WTC11 (cell line): ENCODE measurements at regions not wholly inside any gene's neighbourhood (a gene's known extent, or its start where the extent isn't known, plus 50 kb on each side); places are given as distances from the start of the nearest gene placed in this dataset.

Source experiments
- ATAC-seq: fragments of 200-7000 bp; cut with Tn5 transposase; 2 replicates; pipeline ENCODE4 v1.10.0; 2021; ENCODE audit warnings: mild to moderate bottlenecking, moderate library complexity
- CTCF ChIA-PET: fragments of 300-600 bp; sonication (Branson Sonifier 250); formaldehyde crosslinking; loops from one replicate; lab custom pipeline; 2021; ENCODE audit warnings: antibody characterized with exemption; lab: Charles Lee
- POLR2A ChIA-PET: fragments of 350-600 bp; sonication (Branson Sonifier 250); formaldehyde crosslinking; loops from one replicate; lab custom pipeline; 2021; ENCODE audit warnings: antibody characterized with exemption; lab: Charles Lee
- DNase-seq: peaks from one replicate; pipeline ENCODE4 v3.0.0; 2021; ENCODE audit warnings: low spot score
- H3K27ac Mint-ChIP-seq: 2 replicates; pipeline ENCODE4 v1.8.0; 2021; ENCODE audit warnings: mixed read lengths
- H3K27me3 Mint-ChIP-seq: 2 replicates; pipeline ENCODE4 v1.8.0; 2021; ENCODE audit warnings: low read depth, mild to moderate bottlenecking, moderate library complexity, mixed read lengths
- H3K36me3 Mint-ChIP-seq: 2 replicates; pipeline ENCODE4 v1.8.0; 2021; ENCODE audit warnings: mixed read lengths
- H3K4me1 Mint-ChIP-seq: 2 replicates; pipeline ENCODE4 v1.8.0; 2022; ENCODE audit warnings: mixed read lengths
- H3K4me3 Mint-ChIP-seq: 2 replicates; pipeline ENCODE4 v1.8.0; 2021; ENCODE audit warnings: mild to moderate bottlenecking, moderate library complexity, mixed read lengths
- H3K9me3 Mint-ChIP-seq: 2 replicates; pipeline ENCODE4 v1.8.0; 2021; ENCODE audit warnings: mixed read lengths
- CBFB ChIP-seq: sonication (generic); formaldehyde crosslinking; IDR thresholded peaks from 2 replicates; pipeline ENCODE4 v1.8.1; 2022; ENCODE audit warnings: mild to moderate bottlenecking, low read depth, missing genetic modification reagents
- CREM ChIP-seq: sonication (generic); formaldehyde crosslinking; IDR thresholded peaks from 2 replicates; pipeline ENCODE4 v1.8.1; 2022; ENCODE audit warnings: mild to moderate bottlenecking, missing genetic modification reagents, moderate library complexity
- E2F4 ChIP-seq: sonication (generic); formaldehyde crosslinking; IDR thresholded peaks from 2 replicates; pipeline ENCODE4 v1.8.1; 2022; ENCODE audit warnings: low read depth, mild to moderate bottlenecking, moderate library complexity, missing genetic modification reagents, borderline replicate concordance
- FOXP1 ChIP-seq: sonication (generic); formaldehyde crosslinking; IDR thresholded peaks from 2 replicates; pipeline ENCODE4 v1.8.0; 2022; ENCODE audit warnings: missing genetic modification reagents, mild to moderate bottlenecking, moderate library complexity, borderline replicate concordance
- MXD4 ChIP-seq: fragments of 250-450 bp; sonication (Bioruptor Pico); IDR thresholded peaks from 2 replicates; pipeline ENCODE4 v1.8.0; 2021; ENCODE audit warnings: mild to moderate bottlenecking, moderate library complexity, borderline replicate concordance
- NFYB ChIP-seq: sonication (generic); formaldehyde crosslinking; conservative IDR thresholded peaks from 2 replicates; pipeline ENCODE4 v1.8.0; 2022; ENCODE audit warnings: low read depth, missing genetic modification reagents
- NR1H2 ChIP-seq: sonication (generic); formaldehyde crosslinking; IDR thresholded peaks from 2 replicates; pipeline ENCODE4 v1.9.0; 2021; ENCODE audit warnings: mild to moderate bottlenecking, moderate library complexity, missing genetic modification reagents
- NR2C2 ChIP-seq: sonication (generic); formaldehyde crosslinking; IDR thresholded peaks from 2 replicates; pipeline ENCODE4 v1.8.0; 2022; ENCODE audit warnings: mild to moderate bottlenecking, missing genetic modification reagents
- PRRX2 ChIP-seq: fragments of 250-450 bp; sonication (Bioruptor Pico); IDR thresholded peaks from 2 replicates; pipeline ENCODE4 v1.8.0; 2021; ENCODE audit warnings: mild to moderate bottlenecking
- RELA ChIP-seq: sonication (generic); formaldehyde crosslinking; IDR thresholded peaks from 2 replicates; pipeline ENCODE4 v1.8.1; 2022; ENCODE audit warnings: missing genetic modification reagents, mild to moderate bottlenecking, borderline replicate concordance
- SMAD4 ChIP-seq: sonication (generic); formaldehyde crosslinking; IDR thresholded peaks from 2 replicates; pipeline ENCODE4 v1.8.0; 2022; ENCODE audit warnings: mild to moderate bottlenecking, missing genetic modification reagents
- TCF7 ChIP-seq: sonication (generic); formaldehyde crosslinking; IDR thresholded peaks from 2 replicates; pipeline ENCODE4 v1.8.0; 2022; ENCODE audit warnings: mild to moderate bottlenecking, low read depth, missing genetic modification reagents, moderate library complexity
- TEAD4 ChIP-seq: sonication (generic); formaldehyde crosslinking; IDR thresholded peaks from 2 replicates; pipeline ENCODE4 v1.8.0; 2022; ENCODE audit warnings: mild to moderate bottlenecking, missing genetic modification reagents
- ZBTB21 ChIP-seq: sonication (generic); formaldehyde crosslinking; IDR thresholded peaks from 2 replicates; pipeline ENCODE4 v1.8.1; 2023; ENCODE audit warnings: mild to moderate bottlenecking, missing genetic modification reagents, borderline replicate concordance
- ZNF219 ChIP-seq: sonication (generic); formaldehyde crosslinking; IDR thresholded peaks from 2 replicates; pipeline ENCODE4 v1.8.0; 2023; ENCODE audit warnings: missing genetic modification reagents, mild to moderate bottlenecking, borderline replicate concordance
- ZNF416 ChIP-seq: fragments of 250-450 bp; sonication (Bioruptor Pico); IDR thresholded peaks from 2 replicates; pipeline ENCODE4 v1.9.0; 2021; ENCODE audit warnings: mild to moderate bottlenecking, inconsistent platforms
- TF ChIP-seq, protein P1 (sequence below): fragments of 250-450 bp; sonication (Bioruptor Pico); IDR thresholded peaks from 2 replicates; pipeline ENCODE4 v1.9.0; 2021; ENCODE audit warnings: mild to moderate bottlenecking, borderline replicate concordance
- TF ChIP-seq, protein P2 (sequence below): sonication (generic); formaldehyde crosslinking; IDR thresholded peaks from 2 replicates; pipeline ENCODE4 v1.8.1; 2022; ENCODE audit warnings: missing genetic modification reagents, borderline replicate concordance
- TF ChIP-seq, protein P3 (sequence below): sonication (generic); formaldehyde crosslinking; IDR thresholded peaks from 2 replicates; pipeline ENCODE4 v1.8.0; 2022; ENCODE audit warnings: mild to moderate bottlenecking, missing genetic modification reagents
- TF ChIP-seq, protein P4 (sequence below): sonication (generic); formaldehyde crosslinking; IDR thresholded peaks from 2 replicates; pipeline ENCODE4 v1.8.0; 2023; ENCODE audit warnings: missing genetic modification reagents, mild to moderate bottlenecking, borderline replicate concordance

- TF ChIP-seq, protein P1, sequence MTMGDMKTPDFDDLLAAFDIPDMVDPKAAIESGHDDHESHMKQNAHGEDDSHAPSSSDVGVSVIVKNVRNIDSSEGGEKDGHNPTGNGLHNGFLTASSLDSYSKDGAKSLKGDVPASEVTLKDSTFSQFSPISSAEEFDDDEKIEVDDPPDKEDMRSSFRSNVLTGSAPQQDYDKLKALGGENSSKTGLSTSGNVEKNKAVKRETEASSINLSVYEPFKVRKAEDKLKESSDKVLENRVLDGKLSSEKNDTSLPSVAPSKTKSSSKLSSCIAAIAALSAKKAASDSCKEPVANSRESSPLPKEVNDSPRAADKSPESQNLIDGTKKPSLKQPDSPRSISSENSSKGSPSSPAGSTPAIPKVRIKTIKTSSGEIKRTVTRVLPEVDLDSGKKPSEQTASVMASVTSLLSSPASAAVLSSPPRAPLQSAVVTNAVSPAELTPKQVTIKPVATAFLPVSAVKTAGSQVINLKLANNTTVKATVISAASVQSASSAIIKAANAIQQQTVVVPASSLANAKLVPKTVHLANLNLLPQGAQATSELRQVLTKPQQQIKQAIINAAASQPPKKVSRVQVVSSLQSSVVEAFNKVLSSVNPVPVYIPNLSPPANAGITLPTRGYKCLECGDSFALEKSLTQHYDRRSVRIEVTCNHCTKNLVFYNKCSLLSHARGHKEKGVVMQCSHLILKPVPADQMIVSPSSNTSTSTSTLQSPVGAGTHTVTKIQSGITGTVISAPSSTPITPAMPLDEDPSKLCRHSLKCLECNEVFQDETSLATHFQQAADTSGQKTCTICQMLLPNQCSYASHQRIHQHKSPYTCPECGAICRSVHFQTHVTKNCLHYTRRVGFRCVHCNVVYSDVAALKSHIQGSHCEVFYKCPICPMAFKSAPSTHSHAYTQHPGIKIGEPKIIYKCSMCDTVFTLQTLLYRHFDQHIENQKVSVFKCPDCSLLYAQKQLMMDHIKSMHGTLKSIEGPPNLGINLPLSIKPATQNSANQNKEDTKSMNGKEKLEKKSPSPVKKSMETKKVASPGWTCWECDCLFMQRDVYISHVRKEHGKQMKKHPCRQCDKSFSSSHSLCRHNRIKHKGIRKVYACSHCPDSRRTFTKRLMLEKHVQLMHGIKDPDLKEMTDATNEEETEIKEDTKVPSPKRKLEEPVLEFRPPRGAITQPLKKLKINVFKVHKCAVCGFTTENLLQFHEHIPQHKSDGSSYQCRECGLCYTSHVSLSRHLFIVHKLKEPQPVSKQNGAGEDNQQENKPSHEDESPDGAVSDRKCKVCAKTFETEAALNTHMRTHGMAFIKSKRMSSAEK, result no peak
- TF ChIP-seq CREM (CRISPR knock-in tag) (no peak), TEAD4 (CRISPR knock-in tag) (no peak), NR2C2 (CRISPR knock-in tag) (no peak), CBFB (no peak)
- TF ChIP-seq, protein P2, sequence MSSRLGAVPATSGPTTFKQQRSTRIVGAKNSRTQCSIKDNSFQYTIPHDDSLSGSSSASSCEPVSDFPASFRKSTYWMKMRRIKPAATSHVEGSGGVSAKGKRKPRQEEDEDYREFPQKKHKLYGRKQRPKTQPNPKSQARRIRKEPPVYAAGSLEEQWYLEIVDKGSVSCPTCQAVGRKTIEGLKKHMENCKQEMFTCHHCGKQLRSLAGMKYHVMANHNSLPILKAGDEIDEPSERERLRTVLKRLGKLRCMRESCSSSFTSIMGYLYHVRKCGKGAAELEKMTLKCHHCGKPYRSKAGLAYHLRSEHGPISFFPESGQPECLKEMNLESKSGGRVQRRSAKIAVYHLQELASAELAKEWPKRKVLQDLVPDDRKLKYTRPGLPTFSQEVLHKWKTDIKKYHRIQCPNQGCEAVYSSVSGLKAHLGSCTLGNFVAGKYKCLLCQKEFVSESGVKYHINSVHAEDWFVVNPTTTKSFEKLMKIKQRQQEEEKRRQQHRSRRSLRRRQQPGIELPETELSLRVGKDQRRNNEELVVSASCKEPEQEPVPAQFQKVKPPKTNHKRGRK (CRISPR knock-in tag), result no peak
These were observed 311.6 kb downstream of the PLK2 start (continued) for GRCh38 chr5:58148254-58148775.

- POLR2A ChIA-PET, result no interaction called here
- Mint-ChIP-seq H3K4me1 (no peaks in the 10 kb centered on the region), H3K9me3 (no peaks in the 10 kb centered on the region), H3K36me3 (no peaks in the 10 kb centered on the region), H3K4me3 (no peak overlapping the region), H3K27ac (no peak overlapping the region), H3K27me3 (no peaks in the 10 kb centered on the region)
- TF ChIP-seq MXD4 (no peak), E2F4 (no peak), ZBTB21 (CRISPR knock-in tag) (no peak), TEAD4 (CRISPR knock-in tag) (no peak), FOXP1 (no peak), PRRX2 (CRISPR knock-in tag) (no peak), ZNF219 (CRISPR knock-in tag) (no peak), RELA (CRISPR knock-in tag) (no peak), SMAD4 (CRISPR knock-in tag) (no peak)
- TF ChIP-seq, protein P3, sequence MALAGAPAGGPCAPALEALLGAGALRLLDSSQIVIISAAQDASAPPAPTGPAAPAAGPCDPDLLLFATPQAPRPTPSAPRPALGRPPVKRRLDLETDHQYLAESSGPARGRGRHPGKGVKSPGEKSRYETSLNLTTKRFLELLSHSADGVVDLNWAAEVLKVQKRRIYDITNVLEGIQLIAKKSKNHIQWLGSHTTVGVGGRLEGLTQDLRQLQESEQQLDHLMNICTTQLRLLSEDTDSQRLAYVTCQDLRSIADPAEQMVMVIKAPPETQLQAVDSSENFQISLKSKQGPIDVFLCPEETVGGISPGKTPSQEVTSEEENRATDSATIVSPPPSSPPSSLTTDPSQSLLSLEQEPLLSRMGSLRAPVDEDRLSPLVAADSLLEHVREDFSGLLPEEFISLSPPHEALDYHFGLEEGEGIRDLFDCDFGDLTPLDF (CRISPR knock-in tag), result no peak
- no peak for ATAC-seq
- CTCF ChIA-PET, result no interaction called here
- DNase-seq, result no peak
These were observed 314.4 kb downstream of the PLK2 start for GRCh38 chr5:58145397-58145934.

- no peaks in the 10 kb centered on the region for H3K4me1 Mint-ChIP-seq
- H3K27ac Mint-ChIP-seq, result no peak overlapping the region
- no peaks in the 10 kb centered on the region for H3K27me3 Mint-ChIP-seq
- ChIA-PET POLR2A (no interaction called here), CTCF (no interaction called here)
- no peaks in the 10 kb centered on the region for H3K9me3 Mint-ChIP-seq
- no peak overlapping the region for H3K4me3 Mint-ChIP-seq
- no peaks in the 10 kb centered on the region for H3K36me3 Mint-ChIP-seq
- ATAC-seq (no peak), DNase-seq (no peak)
- TF ChIP-seq ZNF219 (CRISPR knock-in tag) (no peak), ZBTB21 (CRISPR knock-in tag) (no peak), PRRX2 (CRISPR knock-in tag) (no peak), TCF7 (CRISPR knock-in tag) (no peak), NR2C2 (CRISPR knock-in tag) (no peak), ZNF416 (CRISPR knock-in tag) (no peak), NFYB (no peak), NR1H2 (CRISPR knock-in tag) (no peak)
- TF ChIP-seq, protein P4, sequence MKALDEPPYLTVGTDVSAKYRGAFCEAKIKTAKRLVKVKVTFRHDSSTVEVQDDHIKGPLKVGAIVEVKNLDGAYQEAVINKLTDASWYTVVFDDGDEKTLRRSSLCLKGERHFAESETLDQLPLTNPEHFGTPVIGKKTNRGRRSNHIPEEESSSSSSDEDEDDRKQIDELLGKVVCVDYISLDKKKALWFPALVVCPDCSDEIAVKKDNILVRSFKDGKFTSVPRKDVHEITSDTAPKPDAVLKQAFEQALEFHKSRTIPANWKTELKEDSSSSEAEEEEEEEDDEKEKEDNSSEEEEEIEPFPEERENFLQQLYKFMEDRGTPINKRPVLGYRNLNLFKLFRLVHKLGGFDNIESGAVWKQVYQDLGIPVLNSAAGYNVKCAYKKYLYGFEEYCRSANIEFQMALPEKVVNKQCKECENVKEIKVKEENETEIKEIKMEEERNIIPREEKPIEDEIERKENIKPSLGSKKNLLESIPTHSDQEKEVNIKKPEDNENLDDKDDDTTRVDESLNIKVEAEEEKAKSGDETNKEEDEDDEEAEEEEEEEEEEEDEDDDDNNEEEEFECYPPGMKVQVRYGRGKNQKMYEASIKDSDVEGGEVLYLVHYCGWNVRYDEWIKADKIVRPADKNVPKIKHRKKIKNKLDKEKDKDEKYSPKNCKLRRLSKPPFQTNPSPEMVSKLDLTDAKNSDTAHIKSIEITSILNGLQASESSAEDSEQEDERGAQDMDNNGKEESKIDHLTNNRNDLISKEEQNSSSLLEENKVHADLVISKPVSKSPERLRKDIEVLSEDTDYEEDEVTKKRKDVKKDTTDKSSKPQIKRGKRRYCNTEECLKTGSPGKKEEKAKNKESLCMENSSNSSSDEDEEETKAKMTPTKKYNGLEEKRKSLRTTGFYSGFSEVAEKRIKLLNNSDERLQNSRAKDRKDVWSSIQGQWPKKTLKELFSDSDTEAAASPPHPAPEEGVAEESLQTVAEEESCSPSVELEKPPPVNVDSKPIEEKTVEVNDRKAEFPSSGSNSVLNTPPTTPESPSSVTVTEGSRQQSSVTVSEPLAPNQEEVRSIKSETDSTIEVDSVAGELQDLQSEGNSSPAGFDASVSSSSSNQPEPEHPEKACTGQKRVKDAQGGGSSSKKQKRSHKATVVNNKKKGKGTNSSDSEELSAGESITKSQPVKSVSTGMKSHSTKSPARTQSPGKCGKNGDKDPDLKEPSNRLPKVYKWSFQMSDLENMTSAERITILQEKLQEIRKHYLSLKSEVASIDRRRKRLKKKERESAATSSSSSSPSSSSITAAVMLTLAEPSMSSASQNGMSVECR, result no peak
These were observed 316.2 kb downstream of the PLK2 start for GRCh38 chr5:58143727-58144126.
